ENCODE measurements at regions not wholly inside any gene's neighbourhood (a gene's known extent, or its start where the extent isn't known, plus 50 kb on each side); places are given as distances from the start of the nearest gene placed in this dataset.

GRCh38 chr9:29969856-29970647, 2396.8 kb upstream of the C9orf72 start:
- ChIA-PET POLR2A (no interaction called here), CTCF (interaction anchor here (0.9 kb wide), 1 partner anchor 23 kb away, joined by 3 read pairs; no protein-coding TSS in a partner anchor)
- TF ChIP-seq, protein P1, sequence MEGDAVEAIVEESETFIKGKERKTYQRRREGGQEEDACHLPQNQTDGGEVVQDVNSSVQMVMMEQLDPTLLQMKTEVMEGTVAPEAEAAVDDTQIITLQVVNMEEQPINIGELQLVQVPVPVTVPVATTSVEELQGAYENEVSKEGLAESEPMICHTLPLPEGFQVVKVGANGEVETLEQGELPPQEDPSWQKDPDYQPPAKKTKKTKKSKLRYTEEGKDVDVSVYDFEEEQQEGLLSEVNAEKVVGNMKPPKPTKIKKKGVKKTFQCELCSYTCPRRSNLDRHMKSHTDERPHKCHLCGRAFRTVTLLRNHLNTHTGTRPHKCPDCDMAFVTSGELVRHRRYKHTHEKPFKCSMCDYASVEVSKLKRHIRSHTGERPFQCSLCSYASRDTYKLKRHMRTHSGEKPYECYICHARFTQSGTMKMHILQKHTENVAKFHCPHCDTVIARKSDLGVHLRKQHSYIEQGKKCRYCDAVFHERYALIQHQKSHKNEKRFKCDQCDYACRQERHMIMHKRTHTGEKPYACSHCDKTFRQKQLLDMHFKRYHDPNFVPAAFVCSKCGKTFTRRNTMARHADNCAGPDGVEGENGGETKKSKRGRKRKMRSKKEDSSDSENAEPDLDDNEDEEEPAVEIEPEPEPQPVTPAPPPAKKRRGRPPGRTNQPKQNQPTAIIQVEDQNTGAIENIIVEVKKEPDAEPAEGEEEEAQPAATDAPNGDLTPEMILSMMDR (IDR thresholded peaks at IDR 0.05; ENCODE audit: control extremely low read depth, extremely low read depth, low read depth, missing control alignments) = no peak
- DNase-seq (ENCODE audit: extremely low spot score) = no peak

- CTCF ChIA-PET = interaction anchor here (1.4 kb wide), 1 partner anchor 9 kb away, joined by 3 read pairs; no protein-coding TSS in a partner anchor
- POLR2A ChIA-PET = no interaction called here
- DNase-seq (ENCODE audit: extremely low spot score) = no peak
- TF ChIP-seq, protein P1 (IDR thresholded peaks at IDR 0.05; ENCODE audit: control extremely low read depth, extremely low read depth, low read depth, missing control alignments) = no peak
Observed at GRCh38 chr9:29974197-29974596, 2400.9 kb upstream of the C9orf72 start.

DNA sequence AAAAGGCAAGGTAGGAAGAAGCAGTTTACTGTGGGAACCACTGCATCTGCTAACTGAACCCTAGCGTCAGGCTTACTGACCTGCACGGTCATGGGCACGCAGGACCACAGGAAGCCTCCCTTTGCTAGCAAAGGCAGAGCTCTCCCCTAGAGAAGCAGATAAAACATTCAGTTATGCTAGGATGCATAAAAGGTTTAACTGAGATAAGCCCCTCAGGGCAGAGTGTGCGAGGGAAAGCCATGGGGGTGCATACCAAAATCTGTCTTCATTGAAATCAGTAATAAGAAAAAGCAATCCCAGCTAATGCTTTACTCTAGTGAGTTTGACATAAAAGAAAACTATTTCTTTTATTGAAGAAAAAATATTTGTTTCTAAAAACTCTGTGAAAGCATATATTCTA, 2403.7 kb upstream of the C9orf72 start:
- TF ChIP-seq, protein P1 (IDR thresholded peaks at IDR 0.05; ENCODE audit: control extremely low read depth, extremely low read depth, low read depth, missing control alignments) = no peak
- ChIA-PET CTCF (no interaction called here), POLR2A (no interaction called here)
- DNase-seq (ENCODE audit: extremely low spot score) = no peak

- POLR2A ChIA-PET = no interaction called here
- TF ChIP-seq, protein P1 (IDR thresholded peaks at IDR 0.05; ENCODE audit: control extremely low read depth, extremely low read depth, low read depth, missing control alignments) = no peak
Observed at GRCh38 chr9:29981013-29981412, 2403.4 kb upstream of the ACO1 start.

GRCh38 chr9:29999645-30000044, 2384.8 kb upstream of the ACO1 start:
- ChIA-PET CTCF (no interaction called here), POLR2A (no interaction called here)
- no peak for DNase-seq (ENCODE audit: extremely low spot score)

More at GRCh38 chr9:29981013-29981412, 2403.4 kb upstream of the ACO1 start:
- CTCF ChIA-PET = no interaction called here
- no peak for DNase-seq (ENCODE audit: extremely low spot score)

GRCh38 chr9:30010691-30011090, 2373.8 kb upstream of the ACO1 start:
- ChIA-PET POLR2A (no interaction called here), CTCF (interaction anchor here (1.0 kb wide), 1 partner anchor 9 kb away, joined by 4 read pairs; no protein-coding TSS in a partner anchor)
- TF ChIP-seq, protein P1 (IDR thresholded peaks at IDR 0.05; ENCODE audit: control extremely low read depth, extremely low read depth, low read depth, missing control alignments) = no peak
- no peak for DNase-seq (ENCODE audit: extremely low spot score)

More at GRCh38 chr9:29999645-30000044, 2384.8 kb upstream of the ACO1 start:
- TF ChIP-seq, protein P1 (IDR thresholded peaks at IDR 0.05; ENCODE audit: control extremely low read depth, extremely low read depth, low read depth, missing control alignments) = no peak

All from GM10248 (cell line).